ENCODE measurements at regions not wholly inside any gene's neighbourhood (a gene's known extent, or its start where the extent isn't known, plus 50 kb on each side); places are given as distances from the start of the nearest gene placed in this dataset.
A peak's percentile ranks its signal among the peaks of the same experiment; 100 is the strongest.
"Not testable (repeated sequence)": the region's sequence is repeated elsewhere in the genome, so short reads cannot be mapped to it uniquely, and the experiment has no call there.

GRCh38 chr20:63139356-63139755 lies 76.6 kb downstream of the YTHDF1 start:
- Histone ChIP-seq H3K4me3 (no peak overlapping the region), H3K9me3 (no peaks in the 10 kb centered on the region), H3K4me1 (ENCODE audit: low read depth) (no peaks in the 10 kb centered on the region), H3K36me3 (ENCODE audit: low read depth) (no peaks in the 10 kb centered on the region)
- DNase-seq, result peak in 1 of 3 donors; percentile 6
- no peak for TF ChIP-seq CTCF (IDR thresholded peaks at IDR 0.05)
- no peak for ATAC-seq
- intact Hi-C loops (cut with DNase I, micrococcal nuclease), result no loop called here

GRCh38 chr20:63138855-63139341 lies 77.0 kb downstream of the YTHDF1 start:
- intact Hi-C loops (cut with DNase I, micrococcal nuclease), result no loop called here

GRCh38 chr20:63137851-63138415 lies 78.0 kb downstream of the YTHDF1 start:
- intact Hi-C loops (cut with DNase I, micrococcal nuclease), result no loop called here
- ATAC-seq, result no peak
- Histone ChIP-seq H3K9me3 (no peaks in the 10 kb centered on the region), H3K4me3 (no peak overlapping the region), H3K4me1 (ENCODE audit: low read depth) (no peaks in the 10 kb centered on the region), H3K36me3 (ENCODE audit: low read depth) (no peaks in the 10 kb centered on the region)
- TF ChIP-seq CTCF (IDR thresholded peaks at IDR 0.05), result no peak
- peak in 2 of 3 donors; percentile 3 to 14 for DNase-seq

More at GRCh38 chr20:63138855-63139341, 77.0 kb downstream of the YTHDF1 start:
- DNase-seq (peak in 2 of 3 donors; percentile 4 to 16), ATAC-seq (no peak)
- H3K36me3 ChIP-seq (ENCODE audit: low read depth), result no peaks in the 10 kb centered on the region
- H3K4me3 ChIP-seq, result no peak overlapping the region
- TF ChIP-seq CTCF (IDR thresholded peaks at IDR 0.05), result no peak
- H3K9me3 ChIP-seq, result no peaks in the 10 kb centered on the region
- no peaks in the 10 kb centered on the region for H3K4me1 ChIP-seq (ENCODE audit: low read depth)

GRCh38 chr20:63136296-63136695 lies 79.6 kb downstream of the YTHDF1 start:
- no peaks in the 10 kb centered on the region for H3K36me3 ChIP-seq (ENCODE audit: low read depth)
- H3K4me1 ChIP-seq (ENCODE audit: low read depth), result no peaks in the 10 kb centered on the region
- H3K4me3 ChIP-seq, result no peak overlapping the region
- peak in 2 of 3 donors; percentile 3 to 25 for DNase-seq
- TF ChIP-seq CTCF (IDR thresholded peaks at IDR 0.05), result no peak
- intact Hi-C loops (cut with DNase I, micrococcal nuclease), result no loop called here
- ATAC-seq, result no peak
- H3K9me3 ChIP-seq, result no peaks in the 10 kb centered on the region

GRCh38 chr20:63135411-63135810 lies 80.5 kb downstream of the YTHDF1 start:
- no peak overlapping the region for H3K4me3 ChIP-seq
- no peaks in the 10 kb centered on the region for H3K4me1 ChIP-seq (ENCODE audit: low read depth)
- TF ChIP-seq CTCF (IDR thresholded peaks at IDR 0.05), result no peak
- H3K36me3 ChIP-seq (ENCODE audit: low read depth), result no peaks in the 10 kb centered on the region
- H3K9me3 ChIP-seq, result no peaks in the 10 kb centered on the region
- DNase-seq (peak in 2 of 3 donors; percentile 9 to 24), ATAC-seq (no peak)
- intact Hi-C loops (cut with DNase I, micrococcal nuclease), result no loop called here

- H3K4me1 ChIP-seq (ENCODE audit: low read depth); intact Hi-C loops (cut with DNase I, micrococcal nuclease); ATAC-seq; H3K4me3 ChIP-seq; H3K9me3 ChIP-seq; H3K36me3 ChIP-seq (ENCODE audit: low read depth): not testable (repeated sequence)
- DNase-seq, result peak in 1 of 3 donors; percentile 23
Measured at GRCh38 chr20:63134711-63135361, 81.1 kb downstream of the YTHDF1 start.
